Choroid plexus epithelial cell (primary cell): ENCODE measurements at regions not wholly inside any gene's neighbourhood (a gene's known extent, or its start where the extent isn't known, plus 50 kb on each side); places are given as distances from the start of the nearest gene placed in this dataset.

Source experiments
- DNase-seq: peaks from one replicate; pipeline ENCODE4 v3.0.0-alpha.2; 2010; ENCODE audit warnings: low read depth
- H3K4me3 ChIP-seq: 2 replicates; pipeline ENCODE4 v1.5.1; 2011; ENCODE audit warnings: low read depth, mild to moderate bottlenecking, control low read depth, low read length, moderate library complexity
- TF ChIP-seq, protein P1 (sequence below): conservative IDR thresholded peaks from 2 replicates; pipeline ENCODE4 v1.5.1; 2011; ENCODE audit warnings: low read depth, mild to moderate bottlenecking, control low read depth, inconsistent platforms, low read length, moderate library complexity

DNA sequence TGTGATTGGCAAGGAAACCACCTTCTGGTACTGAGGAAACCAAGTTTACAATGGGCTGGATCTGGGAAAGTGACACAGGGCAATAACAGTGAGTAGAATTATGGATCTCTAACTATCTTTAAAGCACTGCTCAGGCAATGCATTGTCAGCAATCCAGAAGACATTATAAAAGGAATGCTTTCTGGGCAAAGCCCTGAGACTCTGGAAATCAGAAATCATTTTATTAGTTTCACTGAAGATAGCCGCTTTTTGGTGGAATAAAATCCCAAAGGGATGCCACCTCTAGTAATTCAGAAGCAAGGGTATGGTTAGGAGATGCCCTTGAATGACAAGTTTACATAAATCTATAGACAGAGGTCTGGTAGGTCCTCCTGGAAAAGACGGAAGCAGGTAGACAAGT lies 211.1 kb downstream of the DMRT2 start:
- DNase-seq: no peak
- no peak overlapping the region for H3K4me3 ChIP-seq
- TF ChIP-seq, protein P1, sequence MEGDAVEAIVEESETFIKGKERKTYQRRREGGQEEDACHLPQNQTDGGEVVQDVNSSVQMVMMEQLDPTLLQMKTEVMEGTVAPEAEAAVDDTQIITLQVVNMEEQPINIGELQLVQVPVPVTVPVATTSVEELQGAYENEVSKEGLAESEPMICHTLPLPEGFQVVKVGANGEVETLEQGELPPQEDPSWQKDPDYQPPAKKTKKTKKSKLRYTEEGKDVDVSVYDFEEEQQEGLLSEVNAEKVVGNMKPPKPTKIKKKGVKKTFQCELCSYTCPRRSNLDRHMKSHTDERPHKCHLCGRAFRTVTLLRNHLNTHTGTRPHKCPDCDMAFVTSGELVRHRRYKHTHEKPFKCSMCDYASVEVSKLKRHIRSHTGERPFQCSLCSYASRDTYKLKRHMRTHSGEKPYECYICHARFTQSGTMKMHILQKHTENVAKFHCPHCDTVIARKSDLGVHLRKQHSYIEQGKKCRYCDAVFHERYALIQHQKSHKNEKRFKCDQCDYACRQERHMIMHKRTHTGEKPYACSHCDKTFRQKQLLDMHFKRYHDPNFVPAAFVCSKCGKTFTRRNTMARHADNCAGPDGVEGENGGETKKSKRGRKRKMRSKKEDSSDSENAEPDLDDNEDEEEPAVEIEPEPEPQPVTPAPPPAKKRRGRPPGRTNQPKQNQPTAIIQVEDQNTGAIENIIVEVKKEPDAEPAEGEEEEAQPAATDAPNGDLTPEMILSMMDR: no peak

DNA sequence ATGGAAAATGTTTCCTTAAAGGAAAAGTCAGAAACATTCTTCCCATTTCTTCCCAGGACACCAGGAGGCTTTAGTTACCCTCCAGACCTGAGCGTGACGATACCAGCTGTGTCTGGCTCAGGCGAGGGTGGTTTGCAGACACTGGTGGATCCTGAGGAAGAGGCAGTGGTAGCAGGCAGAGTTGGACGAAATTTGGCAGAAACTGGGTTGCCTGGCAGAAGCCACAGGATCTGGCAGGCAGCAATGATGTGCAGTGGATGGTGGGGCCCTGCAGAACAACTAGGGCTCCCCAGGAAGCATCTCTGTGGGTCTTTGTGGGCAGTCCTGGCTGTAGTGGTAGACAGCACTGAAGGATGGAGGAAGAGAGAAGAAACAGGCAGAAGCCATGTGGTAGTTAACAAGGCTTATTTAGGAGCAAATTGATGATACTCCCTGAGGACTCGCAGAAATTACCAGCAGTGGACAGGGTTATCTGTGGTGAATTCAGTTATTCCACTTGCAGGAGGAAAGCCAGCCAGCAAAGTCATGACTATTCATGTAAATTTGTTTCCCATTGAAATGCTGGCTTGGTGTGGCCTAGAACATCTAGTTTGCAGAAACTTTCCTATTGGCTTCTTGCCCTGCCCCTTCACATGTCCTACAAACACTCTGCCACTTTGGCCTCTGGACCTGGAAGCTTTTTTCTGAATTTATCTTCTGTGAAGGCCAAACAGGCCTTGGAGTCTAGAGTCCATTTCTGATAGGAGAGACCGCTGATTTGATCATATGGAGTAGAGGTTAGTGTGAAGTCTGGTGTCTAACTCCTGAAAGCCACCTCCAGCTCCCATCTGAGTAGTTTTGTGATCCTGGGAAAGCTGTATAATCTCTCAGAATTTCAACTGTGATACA lies 212.0 kb downstream of the DMRT2 start:
- TF ChIP-seq, protein P1: no peak
- DNase-seq: no peak
- no peak overlapping the region for H3K4me3 ChIP-seq

DNA sequence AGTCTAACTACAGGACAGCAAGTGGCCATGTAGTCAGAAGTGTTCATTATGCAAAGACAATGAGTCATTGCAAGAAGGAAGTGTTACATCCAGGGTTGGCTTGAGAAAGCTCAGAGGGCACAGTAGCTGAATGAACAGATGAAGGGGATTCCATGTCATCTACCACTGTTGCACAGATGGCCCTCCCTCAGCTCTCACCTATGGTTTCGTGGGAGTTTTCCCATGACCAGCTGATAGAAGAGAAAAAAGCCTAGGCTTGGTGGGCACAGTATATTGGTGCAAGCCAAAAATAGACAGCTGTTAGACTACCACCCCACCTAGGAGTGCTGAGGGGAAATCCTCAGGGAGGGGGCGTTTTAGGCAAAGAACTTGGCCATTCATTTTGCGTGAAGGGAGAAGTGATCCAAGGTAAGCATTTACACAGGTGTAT lies 217.0 kb downstream of the DMRT2 start:
- no peak for DNase-seq
- H3K4me3 ChIP-seq: no peak overlapping the region
- TF ChIP-seq, protein P1: no peak

DNA sequence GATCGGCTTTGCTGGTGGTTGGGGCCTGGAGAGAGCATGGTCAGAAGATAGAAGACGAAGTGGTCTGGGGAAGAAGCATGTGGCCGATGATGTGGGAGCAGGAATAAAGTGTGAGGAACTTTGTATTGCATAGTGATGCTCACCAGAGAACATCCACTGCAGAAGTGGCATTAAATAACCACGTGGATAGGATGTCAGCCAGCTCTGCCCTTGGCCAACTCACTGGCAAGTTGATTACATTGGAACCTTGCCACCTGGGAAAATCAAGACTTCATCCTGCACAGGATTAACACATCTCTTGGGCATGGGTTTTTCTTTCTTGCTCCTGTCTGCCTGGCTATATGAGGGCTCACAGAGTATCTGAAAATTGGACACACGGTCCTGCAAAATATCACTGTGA lies 217.4 kb downstream of the DMRT2 start:
- DNase-seq: no peak
- TF ChIP-seq, protein P1: no peak

DNA sequence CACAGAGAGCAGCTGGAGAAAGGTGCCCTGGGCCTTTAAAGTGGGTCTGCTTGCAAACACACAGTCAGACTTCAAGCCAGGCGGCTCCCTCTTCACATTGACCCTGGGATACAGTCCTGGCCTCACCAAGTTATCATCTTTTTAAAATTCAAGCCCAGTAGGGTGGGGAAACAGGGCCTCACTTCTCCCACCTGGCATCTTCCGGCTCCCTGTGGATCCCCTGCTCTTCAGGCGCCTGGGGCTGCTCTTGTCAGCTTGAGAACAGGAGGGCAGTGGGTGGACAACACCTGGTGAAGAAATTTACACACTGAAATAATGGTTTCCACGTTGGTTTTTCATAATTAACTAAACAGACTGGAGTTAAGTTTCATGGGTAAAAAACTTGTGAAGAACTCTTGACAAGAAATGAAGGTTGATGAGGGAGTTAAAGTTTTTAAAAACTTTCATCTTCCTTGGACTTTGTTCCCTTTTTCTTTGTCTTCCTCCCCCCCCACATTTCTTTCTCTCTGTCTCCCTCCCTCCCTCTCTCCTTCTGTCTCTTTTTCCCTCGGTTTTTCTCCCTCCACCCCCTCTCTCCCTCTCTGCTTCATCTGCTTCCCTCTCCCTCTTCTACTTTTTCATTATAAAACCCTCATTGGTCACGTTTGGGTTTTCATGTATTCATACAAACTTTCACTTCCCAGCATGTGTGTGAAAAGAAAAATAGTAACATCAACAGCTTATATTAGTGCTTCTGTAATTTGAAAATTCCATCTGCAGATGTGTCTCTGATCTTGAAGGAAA lies 219.6 kb downstream of the DMRT2 start:
- TF ChIP-seq, protein P1: no peak
- no peak overlapping the region for H3K4me3 ChIP-seq
- no peak for DNase-seq

More for the DNA sequence above, 217.4 kb downstream of the DMRT2 start:
- H3K4me3 ChIP-seq: no peak overlapping the region

DNA sequence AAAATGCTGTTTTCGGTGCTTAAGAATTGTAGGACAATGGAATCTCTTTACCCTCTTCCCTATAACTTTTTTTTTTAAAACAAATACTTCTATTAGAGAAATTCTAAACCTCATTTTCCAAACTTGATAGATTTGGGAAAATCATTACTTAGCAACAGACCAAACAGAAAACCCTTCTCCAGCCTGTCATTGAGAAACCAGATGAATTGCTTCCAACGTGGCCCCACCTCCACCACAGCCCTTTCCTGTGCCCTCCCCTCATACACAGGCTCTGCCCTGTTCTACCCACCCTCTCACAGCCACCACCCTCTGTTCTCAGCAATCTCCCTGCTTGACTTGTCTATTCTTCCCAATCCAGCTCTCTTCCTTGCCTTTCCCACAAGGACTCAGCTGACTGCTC lies 221.2 kb downstream of the DMRT2 start:
- no peak for DNase-seq
- TF ChIP-seq, protein P1: no peak
- H3K4me3 ChIP-seq: no peak overlapping the region
